PC-9 (cell line): ENCODE measurements at regions not wholly inside any gene's neighbourhood (a gene's known extent, or its start where the extent isn't known, plus 50 kb on each side); places are given as distances from the start of the nearest gene placed in this dataset.

Experiments used
- BruUV-seq: library from RNA; stranded (reverse); fragments of 400-500 nt; replicated peaks from 2 replicates; lab custom pipeline; 2021; lab: Mats Ljungman, UMichigan
- CTCF ChIA-PET: fragments of 300-600 bp; sonication (Branson Sonifier 250); formaldehyde crosslinking; loops from one replicate; lab custom pipeline; 2022; ENCODE audit warnings: antibody characterized with exemption; lab: Charles Lee
- POLR2A ChIA-PET: fragments of 300-600 bp; sonication (Branson Sonifier 250); formaldehyde crosslinking; loops from one replicate; lab custom pipeline; 2022; ENCODE audit warnings: antibody characterized with exemption; ENCODE audit not compliant: unreplicated experiment; lab: Charles Lee
- DNase-seq, 2 experiments: peaks; one replicate each; pipeline versions ENCODE4 v3.0.0 to v3.0.0-alpha.2; 2015 to 2022; ENCODE audit warnings: mixed read lengths in 1 of 2
- H2AFZ ChIP-seq: fragments of 200-600 bp; sonication (generic); 2 replicates; pipeline ENCODE4 v1.8.1; 2017; ENCODE audit warnings: antibody characterized with exemption
- H3F3A ChIP-seq: fragments of 200-600 bp; sonication (generic); 2 replicates; pipeline ENCODE4 v1.8.1; 2017; ENCODE audit warnings: antibody characterized with exemption, mild to moderate bottlenecking, low read depth; ENCODE audit not compliant: insufficient read depth
- H3K27ac ChIP-seq: fragments of 200-600 bp; sonication (generic); 2 replicates; pipeline ENCODE4 v1.6.1; 2016; ENCODE audit warnings: mixed run types
- H3K27me3 ChIP-seq: fragments of 200-600 bp; sonication (generic); 2 replicates; pipeline ENCODE4 v1.6.1; 2016; ENCODE audit warnings: low read depth, mixed run types; ENCODE audit not compliant: insufficient read depth
- H3K36me3 ChIP-seq: fragments of 200-600 bp; sonication (generic); 2 replicates; pipeline ENCODE4 v1.6.1; 2016; ENCODE audit warnings: low read depth, mixed run types
- H3K4me1 ChIP-seq: fragments of 200-600 bp; sonication (generic); replicated peaks from 2 replicates; pipeline ENCODE4 v1.6.1; 2016; ENCODE audit warnings: mixed run types; ENCODE audit not compliant: insufficient read depth
- H3K4me2 ChIP-seq: fragments of 200-600 bp; sonication (generic); 2 replicates; pipeline ENCODE4 v1.6.1; 2017; ENCODE audit warnings: mixed run types
- H3K4me3 ChIP-seq: fragments of 200-600 bp; sonication (generic); 2 replicates; pipeline ENCODE4 v1.6.1; 2016; ENCODE audit warnings: mixed run types
- H3K79me2 ChIP-seq: fragments of 200-600 bp; sonication (generic); 2 replicates; pipeline ENCODE4 v1.6.1; 2017; ENCODE audit warnings: low read depth, mixed run types
- H3K9me2 ChIP-seq: fragments of 200-600 bp; sonication (generic); 2 replicates; pipeline ENCODE4 v1.8.1; 2017; ENCODE audit warnings: mild to moderate bottlenecking; ENCODE audit not compliant: insufficient read depth
- H3K9me3 ChIP-seq: fragments of 200-600 bp; sonication (generic); 2 replicates; pipeline ENCODE4 v1.8.1; 2016; ENCODE audit warnings: low read depth; ENCODE audit not compliant: insufficient read depth
- H4K20me1 ChIP-seq: fragments of 200-600 bp; sonication (generic); 2 replicates; pipeline ENCODE4 v1.8.1; 2017; ENCODE audit not compliant: insufficient read depth
- EZH2 ChIP-seq: fragments of 200-600 bp; sonication (generic); IDR thresholded peaks from 2 replicates; pipeline ENCODE4 v1.8.0; 2017; ENCODE audit warnings: antibody characterized with exemption, low read depth
- intact Hi-C: fragments of 100-400 bp; cut with micrococcal nuclease; formaldehyde crosslinking; loops from one replicate; pipeline ENCODE4 v1.10.0; 2022; ENCODE audit not compliant: unreplicated experiment
- TF ChIP-seq, protein P1 (sequence below): fragments of 200-600 bp; sonication (generic); conservative IDR thresholded peaks from 2 replicates; pipeline ENCODE4 v1.6.1; 2017; ENCODE audit warnings: mixed run types, antibody characterized with exemption, mild to moderate bottlenecking, moderate library complexity

DNA sequence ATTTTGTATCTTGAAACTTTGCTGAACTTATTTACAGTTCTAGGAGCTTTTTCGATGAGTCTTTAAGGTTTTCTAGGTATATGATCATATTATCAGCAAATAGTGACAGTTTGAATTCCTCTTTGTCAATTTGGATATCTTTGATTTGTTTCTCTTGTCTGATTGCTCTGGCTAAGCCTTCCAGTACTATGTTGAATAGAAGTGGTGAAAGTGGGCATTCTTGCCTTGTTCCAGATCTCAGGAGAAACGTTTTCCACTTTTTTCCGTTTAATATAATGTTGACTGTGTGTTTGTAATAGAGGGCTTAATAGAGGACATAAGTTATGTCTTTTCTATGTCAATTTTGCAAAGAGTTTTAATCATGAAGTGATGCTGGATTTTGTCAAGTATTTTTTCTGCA is 124.3 kb downstream of the ZNF280B start:
- TF ChIP-seq, protein P1, sequence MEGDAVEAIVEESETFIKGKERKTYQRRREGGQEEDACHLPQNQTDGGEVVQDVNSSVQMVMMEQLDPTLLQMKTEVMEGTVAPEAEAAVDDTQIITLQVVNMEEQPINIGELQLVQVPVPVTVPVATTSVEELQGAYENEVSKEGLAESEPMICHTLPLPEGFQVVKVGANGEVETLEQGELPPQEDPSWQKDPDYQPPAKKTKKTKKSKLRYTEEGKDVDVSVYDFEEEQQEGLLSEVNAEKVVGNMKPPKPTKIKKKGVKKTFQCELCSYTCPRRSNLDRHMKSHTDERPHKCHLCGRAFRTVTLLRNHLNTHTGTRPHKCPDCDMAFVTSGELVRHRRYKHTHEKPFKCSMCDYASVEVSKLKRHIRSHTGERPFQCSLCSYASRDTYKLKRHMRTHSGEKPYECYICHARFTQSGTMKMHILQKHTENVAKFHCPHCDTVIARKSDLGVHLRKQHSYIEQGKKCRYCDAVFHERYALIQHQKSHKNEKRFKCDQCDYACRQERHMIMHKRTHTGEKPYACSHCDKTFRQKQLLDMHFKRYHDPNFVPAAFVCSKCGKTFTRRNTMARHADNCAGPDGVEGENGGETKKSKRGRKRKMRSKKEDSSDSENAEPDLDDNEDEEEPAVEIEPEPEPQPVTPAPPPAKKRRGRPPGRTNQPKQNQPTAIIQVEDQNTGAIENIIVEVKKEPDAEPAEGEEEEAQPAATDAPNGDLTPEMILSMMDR: no peak
- no peak for TF ChIP-seq EZH2
- POLR2A ChIA-PET: no interaction called here
- Histone ChIP-seq H3K9me3 (no peaks in the 10 kb centered on the region), H3K79me2 (no peaks in the 10 kb centered on the region), H3K9me2 (no peaks in the 10 kb centered on the region), H4K20me1 (no peaks in the 10 kb centered on the region), H3K4me3 (no peak overlapping the region), H3K4me1 (no peaks in the 10 kb centered on the region), H3K36me3 (no peaks in the 10 kb centered on the region), H2AFZ (no peak overlapping the region), H3K4me2 (no peak overlapping the region), H3K27ac (no peak overlapping the region), H3K27me3 (peaks cover 63% of the 10 kb centered on the region), H3F3A (no peaks in the 10 kb centered on the region)
- CTCF ChIA-PET: no interaction called here
- no peak for DNase-seq
- intact Hi-C loops: no loop called here
- BruUV-seq: no TSS peak

DNA sequence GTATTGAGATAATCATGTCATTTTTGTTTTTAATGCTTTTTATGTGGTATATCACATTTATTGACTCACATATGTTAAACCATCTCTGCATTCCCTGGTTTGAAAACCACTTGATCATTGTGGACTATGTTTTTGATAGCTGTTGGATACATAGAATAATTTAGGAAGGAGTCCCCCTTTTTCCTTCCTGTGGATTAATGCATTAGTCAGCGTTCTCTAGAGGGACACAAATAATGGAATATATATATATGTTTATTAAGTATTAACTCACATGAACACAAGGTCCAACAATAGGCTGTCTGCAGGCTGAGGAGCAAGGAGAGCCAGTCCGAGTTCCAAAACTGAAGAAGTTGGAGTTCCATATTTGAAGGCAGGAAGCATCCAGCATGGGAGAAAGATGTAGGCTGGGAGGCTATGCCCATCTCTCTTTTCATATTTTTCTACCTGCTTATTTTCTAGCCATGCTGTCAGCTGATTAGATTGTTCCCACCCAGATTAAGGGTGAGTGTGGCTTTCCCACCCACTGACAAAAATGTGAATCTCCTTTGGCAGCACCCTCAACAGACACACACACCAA is 123.8 kb downstream of the ZNF280B start:
- intact Hi-C loops: no loop called here
- no peaks in the 10 kb centered on the region for H3K36me3 ChIP-seq
- H3K4me3 ChIP-seq: no peak overlapping the region
- ChIA-PET CTCF (no interaction called here), POLR2A (no interaction called here)
- no TSS peak for BruUV-seq
- H3K9me2 ChIP-seq: no peaks in the 10 kb centered on the region
- H3K27ac ChIP-seq: no peak overlapping the region
- H4K20me1 ChIP-seq: no peaks in the 10 kb centered on the region
- no peaks in the 10 kb centered on the region for H3K79me2 ChIP-seq
- no peak for TF ChIP-seq EZH2
- TF ChIP-seq, protein P1: no peak
- no peaks in the 10 kb centered on the region for H3K4me1 ChIP-seq
- no peak for DNase-seq
- H2AFZ ChIP-seq: no peak overlapping the region
- peaks cover 59% of the 10 kb centered on the region for H3K27me3 ChIP-seq
- no peak overlapping the region for H3K4me2 ChIP-seq
- no peaks in the 10 kb centered on the region for H3F3A ChIP-seq
- H3K9me3 ChIP-seq: no peaks in the 10 kb centered on the region

DNA sequence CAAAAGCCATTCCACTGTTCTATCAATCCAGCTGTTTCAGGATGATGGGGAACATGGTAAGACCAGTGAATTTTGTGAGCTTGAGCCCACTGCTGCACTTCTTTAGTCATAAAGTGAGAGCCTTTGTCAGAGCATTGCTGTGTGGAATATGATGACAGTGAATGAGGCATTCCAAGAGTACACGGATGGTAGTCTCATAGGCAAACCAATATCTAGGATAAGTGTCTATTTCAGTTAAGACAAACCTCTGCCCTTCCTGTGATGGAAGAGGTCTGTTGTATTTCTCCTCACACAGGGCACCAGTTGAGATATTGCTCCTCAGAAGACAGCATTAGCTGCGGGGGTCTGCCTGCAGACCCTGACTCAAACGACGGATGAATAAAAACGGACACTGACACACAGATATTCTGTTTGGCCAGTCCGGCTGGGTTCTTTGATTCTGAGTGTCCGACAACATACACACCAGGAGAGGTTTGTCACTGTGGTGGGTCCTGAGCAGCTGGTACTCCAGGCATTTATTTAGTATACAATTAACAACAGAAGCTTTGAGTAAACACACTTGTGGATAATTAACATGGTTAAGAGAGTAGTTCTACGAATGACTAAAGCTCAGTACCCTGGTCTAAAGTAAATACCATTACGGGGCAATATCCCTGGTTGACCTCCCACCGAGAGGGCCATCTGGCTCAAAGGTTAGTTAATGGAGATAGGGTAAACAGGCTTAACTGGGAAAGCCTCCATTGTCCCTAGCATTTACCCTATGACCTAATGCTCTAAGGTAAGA is 121.7 kb downstream of the ZNF280B start:
- Histone ChIP-seq H3F3A (no peaks in the 10 kb centered on the region), H3K9me3 (no peaks in the 10 kb centered on the region), H3K4me2 (no peak overlapping the region), H3K27ac (no peak overlapping the region), H3K4me1 (no peaks in the 10 kb centered on the region), H3K79me2 (no peaks in the 10 kb centered on the region), H4K20me1 (no peaks in the 10 kb centered on the region), H3K36me3 (no peaks in the 10 kb centered on the region), H3K27me3 (peaks cover 51% of the 10 kb centered on the region), H2AFZ (no peak overlapping the region), H3K9me2 (no peaks in the 10 kb centered on the region), H3K4me3 (no peak overlapping the region)
- no peak for TF ChIP-seq EZH2
- TF ChIP-seq, protein P1: no peak
- CTCF ChIA-PET: no interaction called here
- POLR2A ChIA-PET: no interaction called here
- DNase-seq: no peak
- BruUV-seq: no TSS peak
- intact Hi-C loops: no loop called here
